Right atrium auricular region (tissue), 2 donors: ENCODE measurements at regions not wholly inside any gene's neighbourhood (a gene's known extent, or its start where the extent isn't known, plus 50 kb on each side); places are given as distances from the start of the nearest gene placed in this dataset.
"Not testable (repeated sequence)": the region's sequence is repeated elsewhere in the genome, so short reads cannot be mapped to it uniquely, and the experiment has no call there.

Source experiments
- DNase-seq: peaks from one replicate; pipeline ENCODE4 v3.0.0-alpha.2; 2019; ENCODE audit warnings: low spot score
- H3K27ac ChIP-seq, 2 donors: fragments of 200-600 bp; sonication (generic); 1 replicate in 1 of 2; 2 replicates in 1 of 2; pipeline ENCODE4 v1.5.1; 2016 to 2019
- H3K27me3 ChIP-seq, 2 donors: fragments of 200-600 bp; sonication (generic); one replicate each; pipeline versions ENCODE4 v1.5.1 to v1.6.0; 2017 to 2019
- H3K36me3 ChIP-seq: fragments of 200-600 bp; sonication (generic); one replicate; pipeline ENCODE4 v1.5.1; 2016
- H3K4me1 ChIP-seq, 2 donors: fragments of 200-600 bp; sonication (generic); one replicate each; pipeline versions ENCODE4 v1.5.1 to v1.6.0; 2017 to 2019
- H3K4me3 ChIP-seq, 2 donors: fragments of 200-600 bp; sonication (generic); 1 replicate in 1 of 2; 2 replicates in 1 of 2; pipeline ENCODE4 v1.5.1; 2017 to 2019; ENCODE audit warnings: mild to moderate bottlenecking in 1 of 2, moderate library complexity in 1 of 2
- H3K9me3 ChIP-seq, 2 donors: fragments of 200-600 bp; sonication (generic); one replicate each; pipeline ENCODE4 v1.5.1; 2019
- CTCF ChIP-seq, 2 donors: fragments of 200-600 bp; sonication (generic); IDR thresholded peaks; one replicate each; pipeline ENCODE4 v1.5.1; 2019; ENCODE audit warnings: antibody characterized with exemption in 2 of 2

- TF ChIP-seq CTCF (IDR thresholded peaks at IDR 0.05), result no peak
- Histone ChIP-seq H3K27me3 (no peaks in the 10 kb centered on the region), H3K4me3 (no peak overlapping the region), H3K27ac (no peak overlapping the region), H3K4me1 (no peaks in the 10 kb centered on the region), H3K9me3 (peaks cover 0 to 4% of the 10 kb centered on the region in 2 donors), H3K36me3 (no peaks in the 10 kb centered on the region)
- no peak for DNase-seq
These were observed 108.0 kb upstream of the MDM1 start for GRCh38 chr12:68440068-68440581.

GRCh38 chr12:68441167-68441566, 109.0 kb upstream of the MDM1 start:
- Histone ChIP-seq H3K27me3 (no peaks in the 10 kb centered on the region), H3K27ac (no peak overlapping the region), H3K4me3 (no peak overlapping the region), H3K36me3 (no peaks in the 10 kb centered on the region), H3K9me3 (no peaks in the 10 kb centered on the region), H3K4me1 (no peaks in the 10 kb centered on the region)
- DNase-seq, result no peak
- TF ChIP-seq CTCF (IDR thresholded peaks at IDR 0.05), result no peak

GRCh38 chr12:68442353-68442972, 110.3 kb upstream of the MDM1 start:
- not testable (repeated sequence) for H3K4me3 ChIP-seq

GRCh38 chr12:68443695-68444094, 111.5 kb upstream of the MDM1 start:
- not testable (repeated sequence) for H3K36me3 ChIP-seq, H3K4me3 ChIP-seq, H3K9me3 ChIP-seq, DNase-seq, H3K27me3 ChIP-seq, H3K27ac ChIP-seq, H3K4me1 ChIP-seq

More at GRCh38 chr12:68442353-68442972, 110.3 kb upstream of the MDM1 start:
- not testable (repeated sequence) for H3K9me3 ChIP-seq, DNase-seq, H3K27ac ChIP-seq, H3K4me1 ChIP-seq, H3K27me3 ChIP-seq, H3K36me3 ChIP-seq

GRCh38 chr12:68445824-68446223, 113.7 kb upstream of the MDM1 start:
- no peak for TF ChIP-seq CTCF (IDR thresholded peaks at IDR 0.05)
- H3K27ac ChIP-seq, result no peak overlapping the region
- DNase-seq, result no peak

GRCh38 chr12:68446384-68446783, 114.2 kb upstream of the MDM1 start:
- Histone ChIP-seq H3K9me3 (no peaks in the 10 kb centered on the region), H3K4me1 (peaks cover 0 to 10% of the 10 kb centered on the region in 2 donors), H3K4me3 (no peak overlapping the region), H3K27me3 (no peaks in the 10 kb centered on the region), H3K36me3 (no peaks in the 10 kb centered on the region), H3K27ac (no peak overlapping the region)
- DNase-seq, result no peak
- no peak for TF ChIP-seq CTCF (IDR thresholded peaks at IDR 0.05)

More at GRCh38 chr12:68445824-68446223, 113.7 kb upstream of the MDM1 start:
- H3K27me3 ChIP-seq, result no peaks in the 10 kb centered on the region
- no peaks in the 10 kb centered on the region for H3K9me3 ChIP-seq
- H3K4me1 ChIP-seq, result peaks cover 0 to 4% of the 10 kb centered on the region in 2 donors
- H3K4me3 ChIP-seq, result no peak overlapping the region
- H3K36me3 ChIP-seq, result no peaks in the 10 kb centered on the region
